ENCODE measurements at regions not wholly inside any gene's neighbourhood (a gene's known extent, or its start where the extent isn't known, plus 50 kb on each side); places are given as distances from the start of the nearest gene placed in this dataset.

DNA sequence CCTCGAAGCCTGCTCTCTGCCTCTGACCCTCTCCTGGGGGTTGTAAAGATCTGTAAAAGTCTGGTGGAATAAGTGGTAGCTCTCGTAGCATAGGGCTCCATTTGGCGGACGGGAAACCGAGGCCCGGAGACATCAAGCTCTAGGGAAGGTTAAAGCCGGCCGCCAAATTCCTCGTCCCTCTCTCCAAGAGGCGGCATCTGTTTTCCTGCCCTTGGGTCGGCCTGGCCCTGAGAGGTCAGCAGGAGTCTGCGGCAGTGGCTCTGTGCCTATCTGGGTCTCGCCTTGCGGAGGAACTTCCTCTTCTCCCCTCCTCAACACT is 72.4 kb downstream of the TEX51 start:
- TF ChIP-seq, protein P1, sequence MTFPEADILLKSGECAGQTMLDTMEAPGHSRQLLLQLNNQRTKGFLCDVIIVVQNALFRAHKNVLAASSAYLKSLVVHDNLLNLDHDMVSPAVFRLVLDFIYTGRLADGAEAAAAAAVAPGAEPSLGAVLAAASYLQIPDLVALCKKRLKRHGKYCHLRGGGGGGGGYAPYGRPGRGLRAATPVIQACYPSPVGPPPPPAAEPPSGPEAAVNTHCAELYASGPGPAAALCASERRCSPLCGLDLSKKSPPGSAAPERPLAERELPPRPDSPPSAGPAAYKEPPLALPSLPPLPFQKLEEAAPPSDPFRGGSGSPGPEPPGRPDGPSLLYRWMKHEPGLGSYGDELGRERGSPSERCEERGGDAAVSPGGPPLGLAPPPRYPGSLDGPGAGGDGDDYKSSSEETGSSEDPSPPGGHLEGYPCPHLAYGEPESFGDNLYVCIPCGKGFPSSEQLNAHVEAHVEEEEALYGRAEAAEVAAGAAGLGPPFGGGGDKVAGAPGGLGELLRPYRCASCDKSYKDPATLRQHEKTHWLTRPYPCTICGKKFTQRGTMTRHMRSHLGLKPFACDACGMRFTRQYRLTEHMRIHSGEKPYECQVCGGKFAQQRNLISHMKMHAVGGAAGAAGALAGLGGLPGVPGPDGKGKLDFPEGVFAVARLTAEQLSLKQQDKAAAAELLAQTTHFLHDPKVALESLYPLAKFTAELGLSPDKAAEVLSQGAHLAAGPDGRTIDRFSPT (tag by site-specific recombination; IDR thresholded peaks at IDR 0.05) = no peak
- TF ChIP-seq ZNF140 (tag by site-specific recombination; IDR thresholded peaks at IDR 0.05) (no peak), ZBTB20 (tag by site-specific recombination; IDR thresholded peaks at IDR 0.05) (no peak), CTCF (tag by site-specific recombination; IDR thresholded peaks at IDR 0.05) (no peak), ZNF221 (tag by site-specific recombination; IDR thresholded peaks at IDR 0.05; ENCODE audit: borderline replicate concordance) (no peak), PBX3 (CRISPR knock-in tag; IDR thresholded peaks at IDR 0.05) (no peak), ZBTB7A (tag by site-specific recombination; IDR thresholded peaks at IDR 0.05; ENCODE audit: low read depth) (no peak)
